Lower leg skin (tissue), 3 donors: ENCODE measurements at regions not wholly inside any gene's neighbourhood (a gene's known extent, or its start where the extent isn't known, plus 50 kb on each side); places are given as distances from the start of the nearest gene placed in this dataset.

Source experiments
- POLR2A ChIP-seq, 2 donors: fragments of 450-650 bp; IDR thresholded peaks; one replicate each; pipeline ENCODE4 v1.6.1; 2016 to 2017; ENCODE audit warnings: antibody characterized with exemption in 2 of 2, mild to moderate bottlenecking in 1 of 2, moderate library complexity in 1 of 2
- TF ChIP-seq, protein P1 (sequence below), 3 donors: fragments of 450-650 bp; IDR thresholded peaks; one replicate each; pipeline ENCODE4 v1.5.1; 2016; ENCODE audit warnings: antibody characterized with exemption in 3 of 3, mild to moderate bottlenecking in 3 of 3, moderate library complexity in 2 of 3

DNA sequence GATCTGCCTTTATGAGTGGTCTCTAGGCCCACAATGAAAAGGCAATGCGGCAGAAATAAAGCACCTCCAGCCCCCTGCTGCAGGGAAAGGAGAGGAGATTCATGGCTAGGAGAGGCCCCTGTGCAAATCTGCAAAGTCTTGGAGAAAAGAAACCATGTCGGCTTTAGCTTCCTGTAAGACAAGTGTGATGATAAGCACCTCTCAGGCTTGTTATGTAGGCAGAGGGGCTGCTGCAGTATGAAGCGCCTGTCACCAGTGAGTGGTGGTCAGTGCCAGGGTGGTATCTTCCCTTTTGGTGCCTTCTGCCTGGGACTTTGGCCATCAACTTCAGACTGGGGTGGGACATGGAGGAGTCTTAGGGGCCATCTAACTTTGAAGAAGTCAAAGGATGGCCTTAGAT lies 59.2 kb upstream of the ARHGEF3 start:
- TF ChIP-seq POLR2A (IDR thresholded peaks at IDR 0.05): no peak
- TF ChIP-seq, protein P1, sequence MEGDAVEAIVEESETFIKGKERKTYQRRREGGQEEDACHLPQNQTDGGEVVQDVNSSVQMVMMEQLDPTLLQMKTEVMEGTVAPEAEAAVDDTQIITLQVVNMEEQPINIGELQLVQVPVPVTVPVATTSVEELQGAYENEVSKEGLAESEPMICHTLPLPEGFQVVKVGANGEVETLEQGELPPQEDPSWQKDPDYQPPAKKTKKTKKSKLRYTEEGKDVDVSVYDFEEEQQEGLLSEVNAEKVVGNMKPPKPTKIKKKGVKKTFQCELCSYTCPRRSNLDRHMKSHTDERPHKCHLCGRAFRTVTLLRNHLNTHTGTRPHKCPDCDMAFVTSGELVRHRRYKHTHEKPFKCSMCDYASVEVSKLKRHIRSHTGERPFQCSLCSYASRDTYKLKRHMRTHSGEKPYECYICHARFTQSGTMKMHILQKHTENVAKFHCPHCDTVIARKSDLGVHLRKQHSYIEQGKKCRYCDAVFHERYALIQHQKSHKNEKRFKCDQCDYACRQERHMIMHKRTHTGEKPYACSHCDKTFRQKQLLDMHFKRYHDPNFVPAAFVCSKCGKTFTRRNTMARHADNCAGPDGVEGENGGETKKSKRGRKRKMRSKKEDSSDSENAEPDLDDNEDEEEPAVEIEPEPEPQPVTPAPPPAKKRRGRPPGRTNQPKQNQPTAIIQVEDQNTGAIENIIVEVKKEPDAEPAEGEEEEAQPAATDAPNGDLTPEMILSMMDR (IDR thresholded peaks at IDR 0.05): no peak
